Panc1 (cell line): ENCODE measurements at regions not wholly inside any gene's neighbourhood (a gene's known extent, or its start where the extent isn't known, plus 50 kb on each side); places are given as distances from the start of the nearest gene placed in this dataset.

Source experiments
- ATAC-seq: fragments of 200-7000 bp; cut with Tn5 transposase; 2 replicates; pipeline ENCODE4 v1.9.1; 2020; ENCODE audit warnings: mild to moderate bottlenecking, moderate library complexity
- BruUV-seq: library from RNA; stranded (reverse); fragments of 400-500 nt; replicated peaks from 2 replicates; lab custom pipeline; 2021; lab: Mats Ljungman, UMichigan
- CTCF ChIA-PET: fragments of 300-600 bp; sonication (Branson Sonifier 250); formaldehyde crosslinking; loops from one replicate; lab custom pipeline; 2022; ENCODE audit warnings: antibody characterized with exemption; lab: Charles Lee
- POLR2A ChIA-PET: fragments of 300-600 bp; sonication (Branson Sonifier 250); formaldehyde crosslinking; loops from one replicate; lab custom pipeline; 2022; ENCODE audit warnings: antibody characterized with exemption; lab: Charles Lee
- DNase-seq: peaks from one replicate; pipeline ENCODE4 v3.0.0-alpha.2; 2010; ENCODE audit warnings: low read depth, low spot score
- H3K27ac ChIP-seq: 2 replicates; pipeline ENCODE4 v1.5.1; 2011; ENCODE audit warnings: mild to moderate bottlenecking, low read length, inconsistent platforms
- H3K27me3 ChIP-seq: fragments of 200-500 bp; sonication (Bioruptor generic); 2 replicates; pipeline ENCODE4 v1.6.0; 2014; ENCODE audit warnings: low read length, inconsistent platforms; ENCODE audit not compliant: control insufficient read depth, insufficient read depth
- H3K36me3 ChIP-seq: fragments of 200-500 bp; sonication (Bioruptor generic); 2 replicates; pipeline ENCODE4 v1.5.1; 2014; ENCODE audit warnings: inconsistent platforms, mild to moderate bottlenecking, low read length, moderate library complexity; ENCODE audit not compliant: control insufficient read depth, insufficient read depth
- H3K4me1 ChIP-seq: 2 replicates; pipeline ENCODE4 v1.5.1; 2011; ENCODE audit warnings: inconsistent platforms, mild to moderate bottlenecking, low read length, moderate library complexity; ENCODE audit not compliant: control insufficient read depth, insufficient read depth
- H3K4me3 ChIP-seq, 2 experiments: 2 replicates each; pipeline ENCODE4 v1.5.1; 2011 to 2012; ENCODE audit warnings: low read depth in 2 of 2, low read length in 2 of 2, mild to moderate bottlenecking in 2 of 2, inconsistent platforms in 1 of 2, moderate library complexity in 1 of 2
- H3K9me3 ChIP-seq: fragments of 200-500 bp; sonication (Bioruptor generic); 2 replicates; pipeline ENCODE4 v1.5.1; 2014; ENCODE audit warnings: low read depth, mild to moderate bottlenecking, inconsistent platforms, low read length, moderate library complexity; ENCODE audit not compliant: control insufficient read depth, insufficient read depth
- POLR2AphosphoS5 ChIP-seq: IDR thresholded peaks from 2 replicates; pipeline ENCODE4 v1.6.1; 2012; ENCODE audit warnings: mild to moderate bottlenecking, low read depth, low read length, moderate library complexity
- SIN3A ChIP-seq: IDR thresholded peaks from 2 replicates; pipeline ENCODE4 v1.6.1; 2012; ENCODE audit warnings: low read depth, mild to moderate bottlenecking, low read length, moderate library complexity, borderline replicate concordance; ENCODE audit not compliant: insufficient read depth
- TCF7L2 ChIP-seq: IDR thresholded peaks from 2 replicates; pipeline ENCODE4 v1.6.1; 2011; ENCODE audit warnings: mild to moderate bottlenecking, low read depth, low read length, inconsistent platforms
- in situ Hi-C: cut with HindIII; loops from 2 replicates; pipeline ENCODE4 v1.10.0; 2016; ENCODE audit warnings: low sequenced_read_pairs, low pct_unique_long_range_greater_than_20kb
- intact Hi-C: fragments of 100-400 bp; cut with micrococcal nuclease; formaldehyde crosslinking; loops from one replicate; pipeline ENCODE4 v1.10.0; 2022; ENCODE audit not compliant: unreplicated experiment
- TF ChIP-seq, protein P1 (sequence below), 2 experiments: IDR thresholded peaks; 2 replicates each; pipeline ENCODE4 v1.6.1; 2011 to 2012; ENCODE audit warnings: low read depth in 2 of 2, control low read depth in 1 of 2, low read length in 1 of 2, mild to moderate bottlenecking in 1 of 2, moderate library complexity in 1 of 2; ENCODE audit not compliant: insufficient read depth in 1 of 2
- TF ChIP-seq, protein P2 (sequence below): fragments of 450-650 bp; IDR thresholded peaks from 2 replicates; pipeline ENCODE4 v1.5.1; 2017; ENCODE audit warnings: mild to moderate bottlenecking

DNA sequence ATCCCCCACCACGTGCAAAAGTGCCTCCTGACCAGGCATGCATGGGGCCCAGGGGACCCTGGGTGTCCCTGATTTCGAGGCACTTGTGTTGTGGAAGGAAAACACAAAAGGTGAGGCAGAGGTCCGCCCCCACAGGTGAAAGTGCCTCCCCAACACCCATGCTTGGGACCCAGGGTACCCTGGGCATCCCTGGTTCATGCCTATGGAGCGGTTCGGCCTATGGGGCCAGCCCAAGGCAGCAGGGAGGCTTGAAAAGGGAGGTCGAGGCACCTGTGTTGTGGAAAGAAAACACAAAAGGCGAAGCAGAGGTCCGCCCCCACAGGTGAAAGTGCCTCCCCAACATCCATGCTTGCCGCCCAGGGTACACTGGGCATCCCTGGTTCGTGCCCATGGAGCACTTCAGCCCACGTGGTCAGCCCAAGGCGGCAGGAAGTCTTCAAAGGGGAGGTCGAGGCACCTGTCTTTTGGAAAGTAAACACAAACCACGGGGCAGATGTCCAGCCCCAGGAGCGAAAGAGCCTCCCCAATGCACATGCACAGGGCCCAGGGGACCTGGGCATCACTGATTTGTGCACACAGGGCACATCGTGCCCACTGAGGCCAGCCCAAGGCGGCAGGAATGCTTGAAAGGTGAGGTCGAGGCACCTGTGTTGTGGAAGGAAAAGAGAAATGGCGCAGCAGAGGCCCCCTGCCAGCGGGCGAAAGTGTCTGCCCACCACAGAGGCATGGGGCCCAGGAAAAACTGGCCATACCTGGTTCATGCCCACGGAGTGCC, 375.5 kb downstream of the ALG10 start:
- no peak overlapping the region for H3K27ac ChIP-seq

DNA sequence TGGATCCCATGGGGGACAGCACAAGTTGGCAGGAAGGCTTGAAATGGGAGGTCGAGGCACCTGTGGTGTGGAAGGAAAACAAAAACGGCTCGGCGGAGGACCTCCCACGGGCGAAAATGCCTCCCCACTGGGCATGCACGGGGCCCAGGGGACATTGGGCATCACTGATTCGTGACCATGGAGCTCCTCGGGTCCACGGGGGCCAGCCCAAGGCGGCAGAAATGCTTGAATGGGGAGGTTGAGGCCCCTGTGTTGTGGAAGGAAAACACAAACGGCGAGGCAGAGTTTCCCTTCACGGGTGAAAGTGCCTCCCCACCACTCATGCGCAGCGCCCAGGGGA, 376.0 kb downstream of the ALG10 start:
- ATAC-seq, result no peak
- no peak for DNase-seq
- no peak overlapping the region for H3K4me3 ChIP-seq
- H3K27ac ChIP-seq, result no peak overlapping the region
- ChIA-PET CTCF (no interaction called here), POLR2A (no interaction called here)
- TF ChIP-seq, protein P1, sequence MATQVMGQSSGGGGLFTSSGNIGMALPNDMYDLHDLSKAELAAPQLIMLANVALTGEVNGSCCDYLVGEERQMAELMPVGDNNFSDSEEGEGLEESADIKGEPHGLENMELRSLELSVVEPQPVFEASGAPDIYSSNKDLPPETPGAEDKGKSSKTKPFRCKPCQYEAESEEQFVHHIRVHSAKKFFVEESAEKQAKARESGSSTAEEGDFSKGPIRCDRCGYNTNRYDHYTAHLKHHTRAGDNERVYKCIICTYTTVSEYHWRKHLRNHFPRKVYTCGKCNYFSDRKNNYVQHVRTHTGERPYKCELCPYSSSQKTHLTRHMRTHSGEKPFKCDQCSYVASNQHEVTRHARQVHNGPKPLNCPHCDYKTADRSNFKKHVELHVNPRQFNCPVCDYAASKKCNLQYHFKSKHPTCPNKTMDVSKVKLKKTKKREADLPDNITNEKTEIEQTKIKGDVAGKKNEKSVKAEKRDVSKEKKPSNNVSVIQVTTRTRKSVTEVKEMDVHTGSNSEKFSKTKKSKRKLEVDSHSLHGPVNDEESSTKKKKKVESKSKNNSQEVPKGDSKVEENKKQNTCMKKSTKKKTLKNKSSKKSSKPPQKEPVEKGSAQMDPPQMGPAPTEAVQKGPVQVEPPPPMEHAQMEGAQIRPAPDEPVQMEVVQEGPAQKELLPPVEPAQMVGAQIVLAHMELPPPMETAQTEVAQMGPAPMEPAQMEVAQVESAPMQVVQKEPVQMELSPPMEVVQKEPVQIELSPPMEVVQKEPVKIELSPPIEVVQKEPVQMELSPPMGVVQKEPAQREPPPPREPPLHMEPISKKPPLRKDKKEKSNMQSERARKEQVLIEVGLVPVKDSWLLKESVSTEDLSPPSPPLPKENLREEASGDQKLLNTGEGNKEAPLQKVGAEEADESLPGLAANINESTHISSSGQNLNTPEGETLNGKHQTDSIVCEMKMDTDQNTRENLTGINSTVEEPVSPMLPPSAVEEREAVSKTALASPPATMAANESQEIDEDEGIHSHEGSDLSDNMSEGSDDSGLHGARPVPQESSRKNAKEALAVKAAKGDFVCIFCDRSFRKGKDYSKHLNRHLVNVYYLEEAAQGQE (IDR thresholded peaks at IDR 0.05; ENCODE audit: insufficient read depth in 1 of 2, low read depth in 2 of 2, low read length in 1 of 2), result no peak
- TF ChIP-seq TCF7L2 (no peak), SIN3A (no peak), POLR2AphosphoS5 (no peak)
- TF ChIP-seq, protein P2, sequence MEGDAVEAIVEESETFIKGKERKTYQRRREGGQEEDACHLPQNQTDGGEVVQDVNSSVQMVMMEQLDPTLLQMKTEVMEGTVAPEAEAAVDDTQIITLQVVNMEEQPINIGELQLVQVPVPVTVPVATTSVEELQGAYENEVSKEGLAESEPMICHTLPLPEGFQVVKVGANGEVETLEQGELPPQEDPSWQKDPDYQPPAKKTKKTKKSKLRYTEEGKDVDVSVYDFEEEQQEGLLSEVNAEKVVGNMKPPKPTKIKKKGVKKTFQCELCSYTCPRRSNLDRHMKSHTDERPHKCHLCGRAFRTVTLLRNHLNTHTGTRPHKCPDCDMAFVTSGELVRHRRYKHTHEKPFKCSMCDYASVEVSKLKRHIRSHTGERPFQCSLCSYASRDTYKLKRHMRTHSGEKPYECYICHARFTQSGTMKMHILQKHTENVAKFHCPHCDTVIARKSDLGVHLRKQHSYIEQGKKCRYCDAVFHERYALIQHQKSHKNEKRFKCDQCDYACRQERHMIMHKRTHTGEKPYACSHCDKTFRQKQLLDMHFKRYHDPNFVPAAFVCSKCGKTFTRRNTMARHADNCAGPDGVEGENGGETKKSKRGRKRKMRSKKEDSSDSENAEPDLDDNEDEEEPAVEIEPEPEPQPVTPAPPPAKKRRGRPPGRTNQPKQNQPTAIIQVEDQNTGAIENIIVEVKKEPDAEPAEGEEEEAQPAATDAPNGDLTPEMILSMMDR, result no peak
- BruUV-seq, result no TSS peak
- H3K9me3 ChIP-seq, result no peaks in the 10 kb centered on the region
- peaks cover 36% of the 10 kb centered on the region; the same call in 1 of the 2 replicates for H3K27me3 ChIP-seq
- H3K4me1 ChIP-seq, result no peaks in the 10 kb centered on the region
- in situ Hi-C loops (no loop called here), intact Hi-C loops (no loop called here)
- H3K36me3 ChIP-seq, result no peaks in the 10 kb centered on the region

More for the DNA sequence above, 375.5 kb downstream of the ALG10 start:
- POLR2A ChIA-PET, result no interaction called here
- Histone ChIP-seq H3K9me3 (no peaks in the 10 kb centered on the region), H3K36me3 (no peaks in the 10 kb centered on the region), H3K27me3 (peaks cover 36% of the 10 kb centered on the region; the same call in 1 of the 2 replicates), H3K4me3 (no peak overlapping the region), H3K4me1 (no peaks in the 10 kb centered on the region)
- intact Hi-C loops, result no loop called here
- ATAC-seq (no peak), DNase-seq (no peak)
- CTCF ChIA-PET, result no interaction called here
- in situ Hi-C loops, result no loop called here
- no TSS peak for BruUV-seq
- no peak for TF ChIP-seq TCF7L2
- TF ChIP-seq POLR2AphosphoS5, result no peak
- TF ChIP-seq, protein P1 (IDR thresholded peaks at IDR 0.05; ENCODE audit: insufficient read depth in 1 of 2, low read depth in 2 of 2, low read length in 1 of 2), result no peak
- TF ChIP-seq, protein P2, result no peak
- TF ChIP-seq SIN3A, result no peak
